ENCODE measurements at regions not wholly inside any gene's neighbourhood (a gene's known extent, or its start where the extent isn't known, plus 50 kb on each side); places are given as distances from the start of the nearest gene placed in this dataset.
"Not testable (repeated sequence)": the region's sequence is repeated elsewhere in the genome, so short reads cannot be mapped to it uniquely, and the experiment has no call there.

DNA sequence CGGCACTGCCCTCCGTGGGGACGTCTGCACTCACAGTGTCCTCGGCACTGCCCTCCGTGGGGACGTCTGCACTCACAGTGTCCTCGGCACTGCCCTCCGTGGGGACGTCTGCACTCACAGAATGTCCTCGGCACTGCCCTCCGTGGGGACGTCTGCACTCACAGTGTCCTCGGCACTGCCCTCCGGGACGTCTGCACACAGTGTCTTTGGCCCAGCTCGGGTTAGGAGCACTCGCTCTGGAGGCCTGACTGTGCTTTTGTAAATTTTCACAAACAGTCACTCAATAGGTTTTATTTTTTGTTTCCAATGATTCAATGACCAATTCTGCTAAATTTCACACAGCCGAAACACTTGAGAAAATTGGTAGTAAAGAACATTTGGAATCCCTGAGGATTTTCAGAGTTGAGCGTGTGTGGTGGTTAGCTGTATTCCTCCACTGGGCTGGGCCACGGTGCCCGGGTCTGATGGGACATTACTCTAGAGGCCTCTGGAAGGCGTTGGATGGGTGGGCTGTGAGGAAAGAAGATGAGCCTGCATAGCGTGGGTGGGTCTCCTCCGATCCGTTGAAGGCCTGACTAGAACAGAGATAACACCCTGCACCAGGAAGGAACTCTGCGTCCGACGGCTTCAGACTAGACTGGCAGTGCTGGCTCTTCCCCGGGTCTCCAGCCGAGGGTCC is 134.8 kb downstream of the RTP5 start:
- no peak for DNase-seq (ENCODE audit: low read depth)

DNA sequence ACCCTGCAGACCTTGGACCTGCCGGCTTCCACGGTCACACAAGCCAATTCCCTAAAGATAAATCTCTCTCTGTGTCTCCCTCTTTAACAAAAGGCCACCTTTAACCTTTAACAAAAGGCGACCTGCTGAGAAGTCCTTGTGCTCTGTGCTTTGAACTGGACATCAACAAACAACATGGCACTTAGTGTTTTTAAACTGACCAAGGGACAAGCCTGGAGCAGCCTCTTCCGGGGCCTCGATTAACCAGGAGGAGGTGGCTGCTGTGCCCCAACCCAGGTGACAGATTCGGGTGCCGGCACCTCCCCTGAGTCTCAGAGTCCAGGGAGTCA is 135.3 kb downstream of the RTP5 start:
- no peak for DNase-seq (ENCODE audit: low read depth)

DNA sequence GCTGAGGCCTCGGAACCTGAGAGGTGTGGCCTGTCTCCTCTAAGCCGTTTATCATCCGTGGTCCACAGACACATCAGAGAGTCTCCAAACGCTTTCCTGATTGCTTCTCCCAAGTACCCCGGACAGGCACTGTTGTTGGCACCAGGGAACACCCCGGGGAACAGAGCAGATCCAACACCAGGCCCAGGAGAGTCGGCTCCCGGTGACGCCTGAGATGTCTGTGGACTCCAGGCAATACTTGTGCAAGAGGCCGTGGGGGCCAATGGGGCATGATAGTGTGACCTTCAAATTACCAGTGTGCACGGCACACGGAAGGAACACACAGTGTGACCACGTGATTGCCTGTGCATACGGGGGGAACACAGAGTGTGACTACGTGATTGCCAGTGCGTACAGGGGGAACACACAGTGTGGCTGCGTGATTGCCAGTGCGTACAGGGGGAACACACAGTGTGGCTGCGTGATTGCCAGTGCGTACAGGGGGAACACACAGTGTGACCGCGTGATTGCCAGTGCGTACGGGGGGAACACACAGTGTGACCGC is 136.6 kb downstream of the RTP5 start:
- DNase-seq (ENCODE audit: low read depth): not testable (repeated sequence)

DNA sequence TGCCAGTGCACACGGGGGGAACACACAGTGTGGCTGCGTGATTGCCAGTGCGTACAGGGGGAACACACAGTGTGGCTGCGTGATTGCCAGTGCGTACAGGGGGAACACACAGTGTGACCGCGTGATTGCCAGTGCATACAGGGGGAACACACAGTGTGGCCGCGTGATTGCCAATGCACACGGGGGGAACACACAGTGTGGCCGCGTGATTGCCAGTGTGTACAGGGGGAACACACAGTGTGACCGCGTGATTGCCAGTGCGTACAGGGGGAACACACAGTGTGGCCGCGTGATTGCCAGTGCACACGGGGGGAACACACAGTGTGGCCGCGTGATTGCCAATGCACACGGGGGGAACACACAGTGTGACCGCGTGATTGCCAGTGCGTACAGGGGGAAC is 139.4 kb downstream of the RTP5 start:
- not testable (repeated sequence) for DNase-seq (ENCODE audit: low read depth)

DNA sequence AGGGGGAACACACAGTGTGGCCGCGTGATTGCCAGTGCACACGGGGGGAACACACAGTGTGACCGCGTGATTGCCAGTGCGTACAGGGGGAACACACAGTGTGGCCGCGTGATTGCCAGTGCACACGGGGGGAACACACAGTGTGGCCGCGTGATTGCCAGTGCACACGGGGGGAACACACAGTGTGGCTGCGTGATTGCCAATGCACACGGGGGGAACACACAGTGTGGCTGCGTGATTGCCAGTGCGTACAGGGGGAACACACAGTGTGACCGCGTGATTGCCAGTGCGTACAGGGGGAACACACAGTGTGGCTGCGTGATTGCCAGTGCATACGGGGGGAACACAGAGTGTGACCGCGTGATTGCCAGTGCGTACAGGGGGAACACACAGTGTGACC is 140.3 kb downstream of the RTP5 start:
- not testable (repeated sequence) for DNase-seq (ENCODE audit: low read depth)

DNA sequence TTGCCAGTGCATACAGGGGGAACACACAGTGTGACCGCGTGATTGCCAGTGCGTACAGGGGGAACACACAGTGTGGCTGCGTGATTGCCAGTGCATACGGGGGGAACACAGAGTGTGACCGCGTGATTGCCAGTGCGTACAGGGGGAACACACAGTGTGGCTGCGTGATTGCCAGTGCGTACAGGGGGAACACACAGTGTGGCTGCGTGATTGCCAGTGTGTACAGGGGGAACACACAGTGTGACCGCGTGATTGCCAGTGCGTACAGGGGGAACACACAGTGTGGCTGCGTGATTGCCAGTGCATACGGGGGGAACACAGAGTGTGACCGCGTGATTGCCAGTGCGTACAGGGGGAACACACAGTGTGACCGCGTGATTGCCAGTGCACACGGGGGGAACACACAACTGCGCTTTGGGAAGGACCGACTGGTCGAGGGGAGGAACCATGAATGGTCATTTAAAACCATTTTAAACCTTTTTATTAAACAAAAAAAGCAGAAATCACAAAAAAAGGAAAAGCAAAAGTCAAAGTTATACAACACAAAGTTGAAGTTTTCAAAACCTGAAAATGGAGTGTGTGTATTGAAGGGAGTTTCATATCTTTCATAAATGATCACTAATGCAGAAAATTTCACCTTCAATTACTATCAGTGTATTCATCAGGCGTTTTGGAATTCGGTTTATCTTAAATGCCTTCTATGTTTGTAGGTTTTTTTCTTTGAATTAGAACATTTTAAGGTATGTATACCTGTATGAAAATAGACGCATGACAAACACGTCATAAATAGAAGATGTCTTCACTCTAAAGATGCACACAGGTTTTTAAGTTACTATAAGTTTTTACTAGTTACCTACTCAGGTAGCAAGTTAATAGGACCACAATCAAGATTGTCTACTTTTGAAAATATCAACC is 141.0 kb downstream of the RTP5 start:
- DNase-seq (ENCODE audit: low read depth): not testable (repeated sequence)

DNA sequence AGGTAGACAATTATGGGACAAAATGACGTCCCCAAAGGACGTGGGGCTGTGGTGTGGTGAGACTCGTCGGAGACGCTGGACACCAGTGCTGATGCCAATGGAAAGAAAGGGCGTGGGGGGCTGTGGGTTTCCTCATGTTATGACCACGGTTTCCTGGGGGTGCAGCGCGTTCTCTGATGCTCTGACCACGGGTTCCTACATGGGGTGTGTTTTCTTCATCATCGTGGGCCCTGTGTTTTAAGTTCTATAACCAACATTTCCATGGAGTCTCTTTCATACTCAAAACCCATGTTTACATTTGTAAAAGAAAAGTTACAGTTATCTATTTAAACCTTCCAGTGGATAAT is 141.6 kb downstream of the RTP5 start:
- DNase-seq (ENCODE audit: low read depth): no peak

DNA sequence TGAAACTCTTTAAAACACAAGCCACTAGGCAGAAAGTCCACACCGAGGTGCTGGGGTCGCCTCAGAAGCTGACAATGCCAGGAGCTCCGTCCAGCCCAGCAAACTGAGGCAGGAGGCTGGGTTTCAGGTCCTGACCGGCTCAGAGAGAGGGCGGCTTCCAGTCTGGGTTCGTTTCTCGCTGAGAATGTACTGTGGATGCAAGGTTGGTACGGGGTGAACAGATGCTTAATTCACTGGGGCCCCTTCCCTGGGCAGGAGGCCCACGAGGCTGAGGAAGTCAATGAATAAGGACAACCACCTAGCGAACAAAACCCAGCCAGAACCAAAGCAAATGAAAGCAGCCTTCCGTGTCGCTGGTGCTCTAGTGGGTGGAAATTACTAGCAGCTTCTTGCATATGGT is 142.0 kb downstream of the RTP5 start:
- DNase-seq (ENCODE audit: low read depth): no peak

DNA sequence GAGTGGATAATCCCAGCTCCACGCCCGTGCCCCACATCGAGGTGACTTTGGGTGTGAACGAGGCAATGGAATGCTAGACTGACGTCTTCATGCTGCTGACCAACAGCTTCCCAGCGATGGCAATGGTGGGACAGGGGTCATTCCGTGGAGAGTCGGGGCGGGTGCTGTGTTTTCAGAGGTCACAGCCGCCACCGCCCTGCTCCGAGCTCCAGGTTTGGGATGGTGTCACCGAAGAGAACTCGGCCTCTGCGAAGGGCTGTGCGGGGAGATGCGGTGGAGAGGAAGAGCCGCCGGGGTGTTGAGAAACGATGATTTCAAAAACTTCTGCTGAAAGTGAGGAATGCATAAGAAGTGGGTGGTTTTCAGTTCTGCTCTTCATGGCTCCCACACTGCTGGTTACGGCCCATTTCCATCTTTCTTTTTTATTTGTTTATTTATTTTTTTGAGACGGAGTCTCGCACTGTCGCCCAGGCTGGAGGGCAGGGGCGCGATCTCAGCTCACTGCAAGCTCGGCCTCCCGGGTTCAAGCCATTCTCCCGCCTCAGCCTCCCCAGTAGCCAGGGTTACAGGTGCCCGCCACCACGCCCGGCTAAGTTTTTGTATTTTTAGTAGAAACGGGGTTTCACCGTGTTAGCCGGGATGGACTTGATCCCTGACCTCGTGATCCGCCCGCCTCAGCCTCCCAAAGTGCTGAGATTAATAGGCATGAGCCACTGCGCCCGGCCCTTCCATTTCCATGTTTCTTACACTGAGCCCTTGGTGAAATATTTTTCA is 142.6 kb downstream of the RTP5 start:
- DNase-seq (ENCODE audit: low read depth): no peak

DNA sequence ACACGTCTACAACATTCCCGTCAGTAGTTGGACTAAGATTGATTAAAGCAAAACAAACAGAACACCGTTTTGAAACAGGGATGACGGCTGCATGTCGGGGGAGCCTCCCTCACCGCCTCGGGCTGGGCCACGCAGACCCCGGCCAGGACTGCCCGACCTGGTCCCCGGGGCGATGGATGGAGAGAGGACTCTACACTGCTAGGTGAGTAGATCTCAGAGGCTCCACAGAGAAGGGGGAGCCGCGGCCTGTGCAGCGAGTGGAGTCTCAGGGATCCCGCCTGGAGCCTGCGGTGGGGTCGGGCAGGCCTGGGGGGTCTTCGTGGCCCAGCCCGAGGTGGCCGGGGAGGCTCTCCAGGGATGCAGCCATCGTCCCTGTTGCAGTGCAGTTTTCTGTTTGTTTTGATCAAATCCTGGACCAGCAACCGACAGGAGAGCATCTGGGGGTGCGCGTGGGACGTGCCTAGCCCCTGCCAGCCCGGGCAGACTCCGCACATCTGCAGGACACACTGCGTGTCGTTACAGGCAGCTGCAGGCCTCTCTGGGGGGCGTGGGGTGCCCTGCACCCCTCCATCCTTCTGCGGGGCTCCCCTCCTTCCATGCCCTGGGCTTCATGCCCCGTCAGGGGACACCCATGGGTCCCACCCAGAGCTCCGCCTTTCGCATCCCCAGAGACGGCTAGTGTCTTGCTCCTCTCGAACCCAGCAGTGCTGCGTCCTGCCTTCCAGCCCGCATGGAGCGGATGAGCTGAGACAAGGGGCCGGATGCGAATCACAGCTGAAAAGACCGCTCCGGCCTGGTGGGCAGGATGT is 143.6 kb downstream of the RTP5 start:
- DNase-seq (ENCODE audit: low read depth): no peak

DNA sequence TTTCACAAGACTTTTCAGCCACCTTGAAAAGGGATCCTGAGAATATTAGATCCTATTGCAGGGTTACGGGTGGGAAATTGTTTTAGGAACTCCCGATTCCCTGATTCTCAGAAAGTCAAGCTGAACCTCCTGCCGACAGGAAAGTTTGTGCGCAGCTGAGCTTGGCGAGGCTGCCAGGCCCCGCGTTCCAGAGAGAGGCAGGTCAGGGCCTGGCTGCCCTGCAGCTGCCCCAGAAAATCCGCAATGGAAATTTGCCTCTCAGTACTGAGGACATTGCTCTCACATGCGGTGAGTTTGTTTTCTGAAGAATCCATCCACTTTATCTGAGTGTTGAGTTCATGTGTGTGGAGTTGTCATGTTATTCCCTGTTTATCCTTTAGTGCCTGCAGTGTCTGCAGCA is 144.2 kb downstream of the RTP5 start:
- DNase-seq (ENCODE audit: low read depth): no peak

DNA sequence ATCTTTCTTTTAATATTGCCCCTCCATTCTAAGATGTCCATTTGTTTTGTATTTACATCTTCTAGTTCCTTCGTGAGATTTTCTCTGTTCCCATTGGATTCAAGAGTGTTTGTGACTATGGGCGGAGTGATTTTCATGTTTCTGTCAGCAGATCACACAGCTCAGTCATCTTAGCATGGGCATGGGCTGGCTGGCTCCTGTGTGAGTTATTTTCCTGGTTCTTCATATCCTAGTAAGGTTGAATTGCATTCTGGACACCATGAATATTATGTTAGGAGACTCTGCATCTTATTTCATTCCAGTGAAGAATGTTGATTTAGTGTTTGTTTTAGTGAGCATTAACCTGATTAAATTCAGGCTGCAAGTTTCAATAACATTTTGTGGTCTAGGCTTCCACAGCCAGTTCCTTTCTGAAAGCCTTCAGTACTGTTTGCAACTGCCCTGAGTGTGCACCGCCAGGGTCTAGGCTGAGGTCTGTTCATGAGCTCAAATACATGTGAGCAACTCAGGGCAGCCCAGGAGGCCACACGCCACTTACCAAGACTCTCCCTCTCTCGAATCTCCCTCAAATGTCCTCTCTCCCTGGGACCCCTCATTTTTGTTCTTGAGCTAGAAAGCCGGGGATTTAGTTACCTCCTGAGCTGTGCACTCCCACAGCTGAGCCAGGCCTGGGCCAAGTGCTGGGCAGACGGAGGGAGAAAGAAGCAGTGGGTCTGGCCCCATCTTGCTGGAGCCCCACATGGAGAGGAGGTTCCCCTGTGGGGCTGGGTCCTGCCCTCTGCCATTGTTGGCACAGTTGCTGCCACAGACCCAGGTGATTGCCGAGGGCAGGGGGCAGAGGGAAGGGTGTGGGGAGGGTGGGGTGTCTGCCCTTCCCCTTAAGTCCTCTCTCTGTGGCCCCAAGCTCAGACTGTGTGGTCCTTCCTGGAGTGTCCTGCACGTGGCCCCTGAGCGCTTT is 145.9 kb downstream of the RTP5 start:
- no peak for DNase-seq (ENCODE audit: low read depth)

DNA sequence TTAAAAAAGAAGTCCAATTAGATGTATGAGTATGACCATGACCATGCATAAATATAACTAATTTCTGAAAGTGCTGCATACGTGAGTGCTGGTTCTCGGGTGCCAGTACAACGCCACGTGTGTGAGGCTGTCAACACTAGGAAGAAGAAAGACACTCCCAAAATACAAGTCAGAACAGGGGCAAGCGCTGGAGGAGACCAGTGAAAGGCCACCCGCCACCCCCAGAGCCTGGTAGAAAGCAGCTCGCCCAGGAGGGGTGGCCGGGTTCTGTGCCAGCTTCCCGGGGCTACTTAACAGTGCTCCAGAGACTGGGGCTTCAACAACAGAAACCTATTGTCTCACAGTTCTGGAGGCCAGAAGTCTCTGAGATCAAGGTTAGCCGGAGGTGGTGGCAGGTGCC is 147.6 kb downstream of the RTP5 start:
- no peak for DNase-seq (ENCODE audit: low read depth)

DNA sequence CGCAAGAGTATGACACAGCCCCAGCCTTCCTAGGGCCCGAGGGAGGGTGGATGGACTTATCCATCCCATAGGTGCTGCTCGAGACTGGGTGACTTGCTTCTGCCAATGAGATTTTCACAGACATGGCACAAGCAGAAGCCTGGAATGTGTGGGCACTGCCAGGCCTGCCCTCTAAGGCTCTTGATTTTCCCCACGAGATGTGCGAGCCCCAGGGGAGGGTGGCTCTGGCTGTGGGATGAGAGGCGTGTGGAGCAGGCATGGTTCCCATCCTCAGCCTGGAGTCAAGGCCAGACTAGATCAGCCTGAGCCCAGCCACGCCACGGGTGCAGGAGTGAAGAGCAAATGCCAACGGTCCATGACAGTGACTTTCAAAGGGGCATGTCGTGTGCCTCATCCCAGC is 148.9 kb downstream of the RTP5 start:
- DNase-seq (ENCODE audit: low read depth): not testable (repeated sequence)

DNA sequence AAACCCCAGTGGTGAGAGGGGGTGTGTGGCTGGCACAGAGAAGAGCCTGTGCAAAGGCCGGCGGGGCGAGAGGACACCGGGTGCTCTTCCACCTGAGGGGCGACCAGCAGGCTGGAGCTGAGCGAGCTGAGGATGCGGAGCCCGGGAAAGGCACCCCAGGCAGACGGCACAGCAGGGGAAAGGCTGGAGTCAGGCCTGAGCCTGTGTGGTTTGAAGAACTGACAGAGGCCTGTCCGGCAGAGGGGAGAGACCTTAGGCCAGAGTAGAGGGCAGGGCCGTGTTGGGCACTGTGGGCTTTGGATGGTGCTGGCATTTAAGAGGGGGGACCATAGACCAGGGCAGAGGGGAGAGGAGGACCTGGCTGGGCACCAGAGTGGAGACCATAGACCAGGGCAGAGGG is 149.8 kb downstream of the RTP5 start:
- DNase-seq (ENCODE audit: low read depth): no peak

DNA sequence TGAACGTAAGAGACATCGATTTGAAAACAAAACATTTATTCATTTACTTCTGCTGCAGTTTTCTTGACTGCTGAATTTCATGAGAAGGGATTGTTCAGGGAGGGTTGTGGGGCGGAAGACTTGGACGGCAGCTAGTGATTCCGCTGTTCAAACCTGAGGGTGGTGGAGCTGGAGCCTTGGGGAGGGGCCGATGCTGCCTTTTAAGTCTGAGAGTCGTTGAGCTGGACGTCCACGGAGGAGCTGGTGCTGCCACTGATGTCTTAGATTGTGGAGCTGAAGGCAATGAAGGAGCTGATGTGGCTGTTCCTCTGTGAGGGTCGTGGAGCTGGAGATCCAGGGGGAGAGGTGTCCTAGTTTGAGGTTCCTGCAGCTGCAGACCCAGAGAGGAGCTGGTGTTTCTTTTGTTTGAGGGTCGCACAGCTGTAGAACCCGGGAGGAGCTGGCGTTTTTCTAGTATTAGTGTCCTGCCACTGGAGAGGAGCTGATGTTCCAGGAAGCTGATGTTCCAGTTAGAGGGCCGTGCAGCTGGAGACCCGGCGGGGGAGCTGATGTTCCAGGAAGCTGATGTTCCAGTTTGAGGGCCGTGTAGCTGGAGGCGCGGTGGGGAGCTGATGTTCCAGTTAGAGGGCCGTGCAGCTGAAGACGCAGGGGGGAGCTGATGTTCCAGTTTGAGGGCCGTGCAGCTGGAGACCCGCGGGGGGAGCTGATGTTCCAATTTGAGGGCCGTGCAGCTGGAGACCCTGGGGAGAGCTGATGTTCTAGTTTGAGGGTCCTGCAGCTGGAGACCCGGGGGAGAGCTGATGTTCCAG is 150.9 kb downstream of the RTP5 start:
- DNase-seq (ENCODE audit: low read depth): no peak

DNA sequence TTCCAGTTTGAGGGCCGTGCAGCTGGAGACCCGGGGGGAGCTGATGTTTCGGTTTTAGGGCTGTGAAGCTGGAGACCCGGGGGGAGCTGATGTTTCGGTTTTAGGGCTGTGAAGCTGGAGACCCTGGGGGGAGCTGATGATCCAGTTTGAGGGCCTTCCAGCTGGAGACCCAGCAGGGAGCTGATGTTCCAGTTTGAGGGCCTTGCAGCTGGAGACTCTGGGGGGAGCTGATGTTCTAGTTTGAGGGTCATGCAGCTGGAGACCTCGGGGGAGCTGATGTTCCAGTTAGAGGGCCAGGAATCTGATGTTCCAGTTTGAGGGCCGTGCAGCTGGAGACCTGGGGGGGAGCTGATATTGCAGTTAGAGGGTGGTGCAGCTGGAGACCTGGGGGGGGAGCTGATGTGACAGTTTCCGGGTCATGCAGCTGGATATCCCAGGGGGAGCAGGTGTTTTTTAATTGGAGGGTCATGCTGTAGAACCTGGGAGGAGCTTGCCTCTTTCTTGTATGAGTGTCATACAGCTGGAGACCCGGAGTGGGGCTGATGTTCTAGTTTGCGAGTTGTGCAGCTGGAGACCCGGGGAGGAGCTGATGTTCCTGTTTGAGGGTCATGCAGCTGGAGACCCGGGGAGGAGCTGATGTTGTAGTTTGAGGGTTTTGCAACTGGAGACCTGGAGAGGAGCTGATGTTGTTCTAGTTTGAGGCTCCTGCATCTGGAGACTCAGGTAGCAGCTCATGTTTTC is 153.2 kb downstream of the RTP5 start:
- DNase-seq (ENCODE audit: low read depth): no peak

DNA sequence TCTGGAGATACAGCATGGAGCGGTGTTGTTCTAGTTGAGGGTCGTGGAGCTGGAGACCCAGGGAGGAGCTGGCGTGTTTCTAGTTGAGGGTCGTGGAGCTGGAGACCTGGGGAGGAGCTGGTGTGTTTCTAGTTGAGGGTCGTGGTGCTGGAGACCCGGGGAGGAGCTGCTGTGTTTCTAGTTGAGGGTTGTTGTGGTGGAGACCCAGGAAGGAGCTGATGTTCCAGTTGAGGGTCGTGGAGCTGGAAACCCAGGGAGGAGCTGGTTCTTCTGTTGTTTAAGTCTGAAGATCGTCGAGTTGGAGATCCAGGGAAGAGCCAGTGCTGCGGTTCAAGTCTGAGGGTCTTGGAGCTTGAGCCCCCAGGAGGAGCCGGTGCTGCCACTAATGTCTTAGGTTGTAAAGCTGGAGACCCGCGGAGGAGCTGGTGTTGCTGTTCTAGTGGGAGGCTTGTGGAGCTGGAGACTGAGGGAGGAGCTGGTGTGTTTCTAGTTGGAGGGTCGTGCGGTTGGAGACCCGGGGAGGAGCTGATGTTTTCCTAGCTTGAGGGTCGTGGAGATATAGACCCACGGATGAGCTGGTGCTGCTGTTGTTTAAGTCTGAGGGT is 155.3 kb downstream of the RTP5 start:
- DNase-seq (ENCODE audit: low read depth): no peak
